ENCODE measurements at regions not wholly inside any gene's neighbourhood (a gene's known extent, or its start where the extent isn't known, plus 50 kb on each side); places are given as distances from the start of the nearest gene placed in this dataset.

- H3K9me3 ChIP-seq, result no peaks in the 10 kb centered on the region
- H3K36me3 ChIP-seq, result no peaks in the 10 kb centered on the region
- DNase-seq (ENCODE audit: low spot score) (no peak), ATAC-seq (ENCODE audit: insufficient number of reproducible peaks, low FRiP score, low read depth) (no peak)
- H3K4me1 ChIP-seq (ENCODE audit: control insufficient read depth in 1 of 2, low read depth in 2 of 2), result no peaks in the 10 kb centered on the region
- no peaks in the 10 kb centered on the region for H3K27me3 ChIP-seq (replicated peaks; ENCODE audit: insufficient read depth)
- TF ChIP-seq, protein P1, sequence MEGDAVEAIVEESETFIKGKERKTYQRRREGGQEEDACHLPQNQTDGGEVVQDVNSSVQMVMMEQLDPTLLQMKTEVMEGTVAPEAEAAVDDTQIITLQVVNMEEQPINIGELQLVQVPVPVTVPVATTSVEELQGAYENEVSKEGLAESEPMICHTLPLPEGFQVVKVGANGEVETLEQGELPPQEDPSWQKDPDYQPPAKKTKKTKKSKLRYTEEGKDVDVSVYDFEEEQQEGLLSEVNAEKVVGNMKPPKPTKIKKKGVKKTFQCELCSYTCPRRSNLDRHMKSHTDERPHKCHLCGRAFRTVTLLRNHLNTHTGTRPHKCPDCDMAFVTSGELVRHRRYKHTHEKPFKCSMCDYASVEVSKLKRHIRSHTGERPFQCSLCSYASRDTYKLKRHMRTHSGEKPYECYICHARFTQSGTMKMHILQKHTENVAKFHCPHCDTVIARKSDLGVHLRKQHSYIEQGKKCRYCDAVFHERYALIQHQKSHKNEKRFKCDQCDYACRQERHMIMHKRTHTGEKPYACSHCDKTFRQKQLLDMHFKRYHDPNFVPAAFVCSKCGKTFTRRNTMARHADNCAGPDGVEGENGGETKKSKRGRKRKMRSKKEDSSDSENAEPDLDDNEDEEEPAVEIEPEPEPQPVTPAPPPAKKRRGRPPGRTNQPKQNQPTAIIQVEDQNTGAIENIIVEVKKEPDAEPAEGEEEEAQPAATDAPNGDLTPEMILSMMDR (IDR thresholded peaks at IDR 0.05), result no peak
- no peak overlapping the region for H3K27ac ChIP-seq
- no peak overlapping the region for H3K4me3 ChIP-seq
Observed at GRCh38 chr3:161893972-161894371, 397.4 kb downstream of the OTOL1 start.

DNA sequence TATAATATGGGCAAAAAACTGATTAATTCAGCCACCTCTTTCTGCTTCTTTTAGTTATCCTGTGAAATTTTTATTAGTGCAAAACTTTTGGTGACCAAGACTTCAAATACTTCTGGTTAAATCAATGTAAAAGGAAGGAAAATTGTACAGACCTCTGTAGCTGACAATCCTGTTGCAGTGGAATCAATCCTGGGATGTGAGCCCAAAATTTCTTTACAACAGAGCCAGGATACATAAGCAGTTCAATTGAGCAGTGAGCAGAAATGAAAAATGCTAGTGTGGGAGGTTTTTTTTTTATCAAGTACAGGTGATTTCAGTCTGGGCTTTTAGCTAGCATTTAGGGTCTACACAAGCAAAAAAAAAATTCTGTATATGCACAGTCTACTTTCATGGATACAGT, 398.0 kb downstream of the OTOL1 start:
- no peaks in the 10 kb centered on the region for H3K36me3 ChIP-seq
- ATAC-seq (ENCODE audit: insufficient number of reproducible peaks, low FRiP score, low read depth), result no peak
- H3K27ac ChIP-seq, result no peak overlapping the region
- no peaks in the 10 kb centered on the region for H3K4me1 ChIP-seq (ENCODE audit: control insufficient read depth in 1 of 2, low read depth in 2 of 2)
- DNase-seq (ENCODE audit: low spot score), result no peak
- TF ChIP-seq, protein P1 (IDR thresholded peaks at IDR 0.05), result no peak
- H3K9me3 ChIP-seq, result no peaks in the 10 kb centered on the region
- H3K27me3 ChIP-seq (replicated peaks; ENCODE audit: insufficient read depth), result no peaks in the 10 kb centered on the region
- H3K4me3 ChIP-seq, result no peak overlapping the region

GRCh38 chr3:161905520-161906132, 409.0 kb downstream of the OTOL1 start:
- ATAC-seq (ENCODE audit: insufficient number of reproducible peaks, low FRiP score, low read depth) (no peak), DNase-seq (ENCODE audit: low spot score) (no peak)
- no peaks in the 10 kb centered on the region for H3K27me3 ChIP-seq (replicated peaks; ENCODE audit: insufficient read depth)
- no peaks in the 10 kb centered on the region for H3K9me3 ChIP-seq
- TF ChIP-seq, protein P1 (IDR thresholded peaks at IDR 0.05), result no peak
- no peak overlapping the region for H3K4me3 ChIP-seq
- no peaks in the 10 kb centered on the region for H3K36me3 ChIP-seq
- no peak overlapping the region for H3K27ac ChIP-seq
- no peaks in the 10 kb centered on the region for H3K4me1 ChIP-seq (ENCODE audit: control insufficient read depth in 1 of 2, low read depth in 2 of 2)

DNA sequence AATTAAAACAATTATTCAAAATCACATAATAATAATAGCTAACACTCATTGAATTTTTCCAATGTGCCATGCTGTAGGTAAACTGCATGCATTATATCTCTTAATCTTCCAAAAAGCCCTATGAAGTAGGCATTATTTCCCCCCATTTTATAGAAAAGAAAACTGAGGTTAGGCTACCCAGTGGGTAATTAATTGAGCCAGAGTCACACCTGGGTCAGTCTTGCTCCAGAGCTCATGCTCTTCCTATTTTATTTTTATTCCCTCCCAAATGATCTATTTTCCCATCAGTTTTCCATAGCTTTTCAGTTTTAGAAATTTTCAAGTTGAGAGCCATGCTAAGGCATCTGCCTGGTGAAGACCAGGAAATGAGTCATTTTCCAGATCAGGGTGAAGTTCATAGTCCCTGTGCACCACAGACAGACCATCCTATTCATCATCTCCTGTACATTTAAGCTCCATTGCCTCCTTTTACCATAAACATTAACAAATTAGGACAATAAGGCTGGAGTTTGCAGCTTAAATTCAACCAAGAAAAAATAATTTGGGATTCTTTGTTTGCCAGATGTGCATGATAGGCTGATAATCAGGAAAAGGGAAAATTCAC, 417.3 kb downstream of the OTOL1 start:
- no peak overlapping the region for H3K27ac ChIP-seq
- peaks cover 0 to 7% of the 10 kb centered on the region in 2 donors for H3K4me1 ChIP-seq (ENCODE audit: control insufficient read depth in 1 of 2, low read depth in 2 of 2)
- H3K4me3 ChIP-seq, result no peak overlapping the region
- DNase-seq (ENCODE audit: low spot score) (no peak), ATAC-seq (ENCODE audit: insufficient number of reproducible peaks, low FRiP score, low read depth) (no peak)
- H3K36me3 ChIP-seq, result no peaks in the 10 kb centered on the region
- TF ChIP-seq, protein P1 (IDR thresholded peaks at IDR 0.05), result no peak
- H3K9me3 ChIP-seq, result no peaks in the 10 kb centered on the region
- H3K27me3 ChIP-seq (replicated peaks; ENCODE audit: insufficient read depth), result no peaks in the 10 kb centered on the region

DNA sequence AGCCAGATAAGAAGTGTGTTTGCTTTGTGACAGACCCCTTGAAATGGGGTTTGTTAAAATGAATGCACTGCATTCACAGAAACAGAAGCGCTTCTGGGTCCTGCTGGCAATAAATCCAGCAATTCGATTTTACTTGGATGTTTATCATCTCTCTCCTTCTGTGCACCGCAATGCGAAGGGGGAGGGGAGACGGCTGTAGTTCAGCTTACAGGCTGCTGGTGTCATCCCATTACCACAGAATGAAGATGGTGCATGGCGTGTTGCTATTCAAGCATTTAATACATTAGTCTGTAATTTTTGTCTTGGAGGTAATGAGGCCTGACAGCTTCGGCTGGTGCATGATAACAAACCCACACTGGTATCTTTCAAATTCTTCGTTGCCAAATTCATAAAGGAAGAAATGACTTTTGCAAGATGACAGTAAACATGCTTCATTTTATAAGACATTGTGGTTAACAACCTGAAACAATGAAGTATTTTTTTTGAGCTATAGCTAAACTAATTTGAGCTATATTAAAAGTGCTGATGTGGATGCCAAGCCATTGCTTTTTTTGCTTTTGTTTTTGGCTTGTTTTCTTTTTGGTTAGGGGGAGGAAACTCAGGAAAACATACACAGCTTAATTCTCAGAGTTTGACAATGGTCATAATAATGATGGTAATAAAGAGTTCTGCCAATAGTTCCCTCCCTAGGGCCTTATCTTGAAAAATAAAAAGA, 418.3 kb downstream of the OTOL1 start:
- DNase-seq (ENCODE audit: low spot score), result no peak
- H3K9me3 ChIP-seq, result no peaks in the 10 kb centered on the region
- H3K4me1 ChIP-seq (ENCODE audit: control insufficient read depth in 1 of 2, low read depth in 2 of 2), result peaks cover 0 to 7% of the 10 kb centered on the region in 2 donors
- TF ChIP-seq, protein P1 (IDR thresholded peaks at IDR 0.05), result peak; percentile 16
- H3K4me3 ChIP-seq, result no peak overlapping the region
- no peaks in the 10 kb centered on the region for H3K27me3 ChIP-seq (replicated peaks; ENCODE audit: insufficient read depth)
- no peak for ATAC-seq (ENCODE audit: insufficient number of reproducible peaks, low FRiP score, low read depth)
- no peaks in the 10 kb centered on the region for H3K36me3 ChIP-seq
- no peak overlapping the region for H3K27ac ChIP-seq

All from thoracic aorta (tissue), 2 donors.